A172 (cell line): ENCODE measurements at regions not wholly inside any gene's neighbourhood (a gene's known extent, or its start where the extent isn't known, plus 50 kb on each side); places are given as distances from the start of the nearest gene placed in this dataset.

Source experiments
- DNase-seq: peaks from one replicate; pipeline ENCODE4 v3.0.0-alpha.2; 2015; ENCODE audit warnings: low spot score

GRCh38 chr15:62741106-62741505 is 301.4 kb upstream of the TPM1 start:
- DNase-seq = no peak

DNA sequence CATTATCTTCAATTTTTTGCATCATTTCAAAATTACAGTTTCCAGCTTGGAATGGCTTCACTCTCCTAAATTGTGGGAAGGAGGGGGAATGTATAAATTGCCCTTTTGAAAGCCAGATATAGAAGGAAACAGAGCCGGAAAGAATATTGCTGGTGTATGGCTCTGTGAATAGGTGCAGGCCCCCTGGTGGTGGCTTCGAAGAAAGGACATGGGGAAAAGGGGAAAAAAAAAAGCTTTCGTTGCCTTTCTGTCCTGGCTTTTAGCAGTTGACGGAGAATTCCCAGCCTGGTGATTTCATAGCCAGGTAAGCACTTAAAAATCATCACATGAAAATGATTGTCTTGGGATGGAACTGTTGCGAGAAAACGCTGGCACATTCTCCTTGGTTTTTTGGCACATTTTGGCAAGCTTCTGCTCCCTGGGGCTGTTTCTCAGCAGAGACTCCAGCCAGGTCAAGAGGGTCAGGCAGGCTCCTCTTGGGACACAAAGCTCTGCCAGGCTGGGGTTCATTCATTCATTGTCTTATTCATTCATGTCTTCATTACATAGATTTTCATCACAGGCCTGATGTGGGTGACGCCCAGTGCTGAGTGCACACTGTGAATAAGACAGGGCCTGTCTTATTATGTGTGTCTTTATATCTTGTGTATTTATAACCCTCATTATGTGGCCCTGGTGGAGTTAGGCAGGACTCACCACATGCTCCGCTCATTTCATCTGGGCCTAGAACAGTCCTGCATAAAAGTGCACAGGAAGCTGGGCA is 300.0 kb upstream of the TPM1 start:
- DNase-seq = peak; percentile 85

GRCh38 chr15:62745621-62746225 is 296.8 kb upstream of the TPM1 start:
- no peak for DNase-seq

- no peak for DNase-seq
Observed at GRCh38 chr15:62748196-62748595, 294.4 kb upstream of the TPM1 start.

GRCh38 chr15:62749036-62749815 is 293.3 kb upstream of the TPM1 start:
- no peak for DNase-seq

- no peak for DNase-seq
Observed at GRCh38 chr15:62750471-62750870, 292.1 kb upstream of the TPM1 start.

DNA sequence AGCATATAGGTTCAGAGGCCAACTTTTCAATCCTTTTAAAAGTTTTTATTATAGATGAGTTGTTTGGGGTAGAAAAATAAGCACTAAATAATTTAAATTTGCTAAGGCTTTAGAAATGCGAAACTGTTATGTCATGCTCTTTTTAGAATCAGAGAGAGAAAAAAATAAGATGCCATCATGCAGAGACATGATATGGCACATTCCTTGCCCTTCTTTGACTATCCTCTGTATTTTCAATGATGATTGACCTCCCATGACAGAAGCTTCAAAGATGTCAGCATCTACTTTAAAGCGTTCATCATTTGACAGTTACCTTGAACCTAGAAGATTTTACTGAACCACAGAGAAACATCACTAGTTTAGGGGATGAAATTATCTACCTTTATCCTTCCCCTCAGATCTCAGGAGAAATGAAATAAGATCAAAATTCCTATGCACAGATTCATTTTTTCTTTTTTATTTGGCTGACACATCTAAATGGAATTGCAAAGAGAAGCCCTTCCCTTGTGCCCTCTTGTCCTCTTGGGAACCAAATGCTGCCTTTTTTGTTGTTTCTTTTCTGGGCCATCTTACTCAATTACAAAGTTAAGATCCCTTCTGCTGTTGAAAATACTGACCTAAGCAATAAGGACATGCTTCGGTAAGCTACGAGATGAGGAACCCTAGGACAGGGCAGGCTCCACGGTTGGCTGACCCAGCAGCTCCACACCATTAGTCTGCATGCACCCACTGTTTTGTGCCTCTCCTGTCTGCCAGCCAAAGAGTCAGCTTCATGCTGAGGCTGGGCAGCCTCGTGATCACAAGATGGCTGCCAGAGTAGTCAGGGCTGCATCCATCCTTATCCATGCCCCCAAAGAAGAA is 289.7 kb upstream of the TPM1 start:
- DNase-seq = peak; percentile 18

GRCh38 chr15:62753518-62754221 is 288.9 kb upstream of the TPM1 start:
- no peak for DNase-seq

DNA sequence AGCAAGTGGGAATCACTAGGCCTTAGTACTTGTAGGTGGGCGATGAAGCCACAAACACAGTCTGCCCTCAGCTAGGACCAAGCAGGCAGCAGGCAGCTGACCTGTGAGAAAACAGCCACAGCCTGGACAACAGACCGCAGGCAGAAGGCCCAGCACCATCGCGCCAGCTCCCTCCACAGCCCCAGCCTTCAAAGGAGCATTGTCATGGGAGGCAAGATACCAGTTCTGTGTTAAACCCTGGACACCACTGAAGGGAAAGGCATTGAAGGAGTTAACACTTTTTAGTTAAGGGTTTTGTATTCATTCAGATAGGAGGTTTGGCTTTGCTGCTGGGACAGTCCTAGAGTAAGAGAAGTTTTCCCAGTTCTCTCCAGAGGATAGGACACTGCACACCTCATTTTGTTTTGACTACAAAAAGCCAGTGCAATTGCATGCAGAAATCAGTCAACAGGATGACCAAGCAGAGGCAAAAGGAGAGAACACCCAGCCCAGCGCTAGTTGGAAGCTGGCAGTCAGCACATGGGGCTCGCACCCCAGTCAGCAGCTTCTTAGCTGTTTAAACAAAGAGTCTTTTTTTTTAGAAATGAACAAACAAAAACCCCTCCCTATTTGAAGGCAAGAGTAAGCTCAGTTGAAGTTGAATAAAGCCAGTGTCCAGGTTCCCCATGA is 286.1 kb upstream of the TPM1 start:
- no peak for DNase-seq

GRCh38 chr15:62756995-62757360 is 285.6 kb upstream of the TPM1 start:
- DNase-seq = no peak

GRCh38 chr15:62757535-62757934 is 285.0 kb upstream of the TPM1 start:
- no peak for DNase-seq

- peak; percentile 88 for DNase-seq
Observed at GRCh38 chr15:62758126-62758951, 284.2 kb upstream of the TPM1 start.

DNA sequence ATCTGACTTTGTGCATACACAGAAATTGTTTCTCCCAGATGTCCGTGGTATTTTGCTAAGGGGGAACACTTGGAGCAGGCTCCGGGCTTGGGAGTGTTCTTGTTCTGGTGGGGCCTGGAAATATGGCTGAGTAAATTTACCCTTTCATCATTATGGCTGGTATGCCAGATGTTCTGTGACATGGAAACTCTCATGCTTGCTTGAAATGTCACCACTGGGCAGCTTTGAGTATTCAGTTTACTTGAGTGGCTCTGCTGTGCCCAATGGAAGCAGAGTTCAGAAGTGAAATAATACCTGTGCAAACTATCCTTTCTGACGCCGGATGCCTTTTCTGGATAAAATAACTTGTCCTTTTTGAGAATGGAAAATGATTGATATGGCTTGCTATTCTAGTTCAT is 283.6 kb upstream of the TPM1 start:
- DNase-seq = no peak

DNA sequence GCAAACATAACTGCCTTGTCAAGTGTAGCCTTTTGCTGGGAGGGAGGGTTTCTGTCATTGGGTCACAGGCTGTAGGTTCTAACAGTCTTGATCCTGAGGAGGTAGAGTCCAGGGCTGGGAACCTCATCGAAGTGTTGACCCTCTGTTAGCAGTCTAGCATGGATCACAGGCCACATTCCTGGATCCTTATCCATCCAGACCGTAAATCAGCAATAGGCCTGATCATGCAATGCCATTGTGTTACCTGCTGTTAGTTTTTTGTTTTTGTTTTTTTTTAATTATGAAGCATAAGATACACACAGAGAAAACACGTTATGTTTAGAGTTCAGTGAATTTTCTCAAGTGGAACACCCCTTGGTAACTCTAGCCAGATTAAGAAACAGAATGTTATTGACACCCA is 282.0 kb upstream of the TPM1 start:
- no peak for DNase-seq

DNA sequence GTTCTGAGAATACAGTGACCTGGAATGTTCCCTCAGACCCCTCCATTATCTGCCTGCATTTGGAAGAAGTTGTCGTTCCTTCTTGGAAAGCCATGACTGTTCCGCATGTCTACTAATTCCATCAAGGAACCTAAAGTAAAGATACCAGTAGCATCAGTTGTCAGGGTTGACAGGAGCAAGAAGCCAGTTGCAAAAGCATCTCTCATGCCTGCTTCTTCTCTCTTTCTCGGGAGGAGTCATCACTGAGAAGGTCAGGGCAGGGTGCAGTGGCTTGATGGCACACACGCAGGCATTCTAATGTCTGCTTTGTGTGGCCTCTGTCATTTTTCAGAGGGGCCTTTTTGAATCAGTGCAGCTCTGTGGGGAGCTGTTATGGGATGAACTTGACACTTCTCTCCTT is 276.6 kb upstream of the TPM1 start:
- DNase-seq = no peak

GRCh38 chr15:62766599-62766998 is 275.9 kb upstream of the TPM1 start:
- DNase-seq = peak; percentile 25

DNA sequence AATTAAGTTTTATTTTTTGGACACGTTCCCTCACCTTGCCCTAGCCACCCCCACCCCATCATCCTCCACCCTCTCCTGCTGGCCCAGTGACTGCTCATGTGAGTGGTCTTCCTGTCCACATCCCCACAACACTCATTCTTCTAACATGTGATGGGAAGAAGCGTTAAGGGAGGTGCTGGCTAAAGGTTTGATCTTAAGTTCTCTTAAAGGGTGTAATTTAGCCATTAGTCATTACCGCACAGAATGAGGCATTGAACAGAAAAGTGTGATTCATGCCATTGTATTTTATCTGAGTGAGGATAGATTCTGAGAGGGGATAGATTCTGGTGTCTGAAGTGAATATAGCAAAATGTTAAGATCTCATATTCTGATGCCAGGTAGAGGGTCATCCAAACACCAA is 272.9 kb upstream of the TPM1 start:
- peak; percentile 90 for DNase-seq

DNA sequence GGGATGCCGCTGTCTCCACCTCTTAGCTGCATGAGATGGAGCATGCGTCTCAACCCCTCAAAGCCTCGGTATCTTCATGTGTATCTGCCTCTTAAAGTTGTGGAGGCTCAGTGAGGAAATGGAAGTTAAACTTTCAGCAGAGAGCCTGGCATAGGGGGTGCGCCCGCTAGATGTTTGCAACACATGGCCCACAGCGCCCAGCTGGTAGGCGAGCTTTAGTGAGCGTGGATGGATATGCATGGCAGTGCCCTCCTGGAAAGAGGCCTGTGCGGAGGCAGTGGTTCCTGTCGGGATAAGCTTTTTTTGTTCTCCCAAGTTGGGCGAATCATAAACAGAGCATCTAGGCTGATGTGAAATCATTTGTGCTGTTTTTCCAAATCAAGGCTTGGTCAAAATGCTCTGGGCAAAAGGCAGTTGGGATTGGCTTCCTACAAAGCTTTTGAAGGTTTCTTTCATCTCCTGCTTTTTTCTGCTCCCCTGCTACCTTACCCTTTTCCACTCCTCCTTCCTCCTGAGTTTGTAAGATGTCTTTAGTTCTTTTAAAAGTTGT is 272.4 kb upstream of the TPM1 start:
- no peak for DNase-seq

DNA sequence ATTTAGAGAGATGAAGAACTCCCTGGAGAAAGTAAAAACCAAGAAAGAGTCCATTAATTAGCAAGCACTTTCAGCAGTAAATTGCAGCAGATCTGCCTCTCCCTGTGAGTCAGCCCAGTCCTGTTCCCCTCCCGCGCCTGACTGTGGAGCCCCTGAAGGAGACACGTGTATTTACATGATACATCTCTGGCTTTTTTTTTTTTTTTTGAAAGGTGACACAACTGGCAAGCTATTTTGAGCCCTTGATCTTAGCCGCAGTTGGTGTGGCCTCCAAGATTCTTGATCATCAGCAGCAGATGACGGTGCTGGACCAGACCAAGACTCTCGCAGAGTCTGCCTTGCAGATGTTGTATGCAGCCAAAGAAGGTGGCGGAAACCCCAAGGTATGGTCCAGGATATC is 271.8 kb upstream of the TPM1 start:
- DNase-seq = peak; percentile 92

DNA sequence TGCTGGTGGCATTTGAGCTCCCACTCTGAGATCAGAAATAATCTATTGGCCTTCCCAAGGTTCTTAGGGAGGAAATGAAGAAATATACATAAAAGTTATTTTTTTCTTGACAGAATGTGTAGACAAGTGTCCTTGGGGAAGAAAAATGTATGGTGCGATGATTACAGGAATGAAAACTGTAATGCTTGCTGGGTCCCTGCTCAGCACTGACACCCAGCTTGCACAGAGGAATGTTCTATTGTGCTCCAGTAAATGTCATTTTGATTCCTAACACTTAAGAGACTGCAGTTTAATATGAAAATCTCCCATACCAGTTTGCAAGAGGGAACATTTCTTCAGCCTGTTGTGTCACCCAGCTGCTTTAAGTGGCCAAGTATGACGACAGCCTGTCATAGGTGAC is 271.3 kb upstream of the TPM1 start:
- no peak for DNase-seq
